22Rv1 (cell line): ENCODE measurements at regions not wholly inside any gene's neighbourhood (a gene's known extent, or its start where the extent isn't known, plus 50 kb on each side); places are given as distances from the start of the nearest gene placed in this dataset.

Source experiments
- CTCF ChIP-seq: fragments of 450-650 bp; IDR thresholded peaks from 2 replicates; pipeline ENCODE4 v1.5.1; 2017; ENCODE audit warnings: mild to moderate bottlenecking
- ZFX ChIP-seq: fragments of 450-650 bp; IDR thresholded peaks from 2 replicates; pipeline ENCODE4 v1.6.1; 2017; ENCODE audit warnings: antibody characterized with exemption, borderline replicate concordance

GRCh38 chr10:37535459-37536246 is 321.8 kb downstream of the ZNF248 start:
- TF ChIP-seq CTCF (no peak), ZFX (no peak)
